ENCODE measurements at regions not wholly inside any gene's neighbourhood (a gene's known extent, or its start where the extent isn't known, plus 50 kb on each side); places are given as distances from the start of the nearest gene placed in this dataset.

DNA sequence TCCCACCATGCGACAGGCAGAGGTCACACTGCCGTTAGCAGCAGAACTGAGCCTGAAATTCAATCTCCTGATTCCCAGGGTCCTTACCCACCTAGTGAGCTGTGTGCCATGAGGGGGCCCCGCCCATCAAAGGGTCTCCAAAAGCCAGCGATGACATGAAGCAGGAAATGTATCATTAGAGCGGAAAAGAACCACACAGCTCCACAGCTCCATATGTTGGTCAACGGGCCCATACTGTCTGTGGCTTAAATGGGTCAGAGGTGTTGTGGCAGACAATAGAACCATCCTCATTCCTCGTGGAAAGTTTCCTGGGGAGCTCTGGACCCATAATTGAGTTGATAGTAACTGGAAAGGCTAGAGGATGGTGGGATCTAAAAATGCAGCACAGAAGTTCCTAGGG, 68.1 kb upstream of the PODXL start:
- no peaks in the 10 kb centered on the region for H3K9me3 ChIP-seq (ENCODE audit: insufficient read depth, low read depth, low read length)
- Mint-ChIP-seq H3K36me3 (ENCODE audit: low read depth, unreplicated experiment) (peaks cover under 1% of the 10 kb centered on the region), H3K4me3 (ENCODE audit: unreplicated experiment) (no peak overlapping the region), H3K27ac (ENCODE audit: unreplicated experiment) (no peak overlapping the region), H3K9me3 (ENCODE audit: unreplicated experiment) (peaks cover 5% of the 10 kb centered on the region), H3K27me3 (ENCODE audit: low read depth, unreplicated experiment) (no peaks in the 10 kb centered on the region), H3K4me1 (ENCODE audit: low read depth, unreplicated experiment) (peaks cover 46% of the 10 kb centered on the region)
- peaks cover 50% of the 10 kb centered on the region for H3K4me1 ChIP-seq (ENCODE audit: insufficient read depth, low read length)
- no peaks in the 10 kb centered on the region for H3K79me2 ChIP-seq (ENCODE audit: insufficient read depth, low read length)
- H2AFZ ChIP-seq (ENCODE audit: low read depth, low read length), result no peak overlapping the region
- H3K36me3 ChIP-seq (ENCODE audit: insufficient read depth, low read length), result no peaks in the 10 kb centered on the region
- FAIRE-seq (no peak), DNase-seq (ENCODE audit: low read depth) (no peak)
- H3K27me3 ChIP-seq (ENCODE audit: insufficient read depth, low read length), result no peaks in the 10 kb centered on the region
- H4K20me1 ChIP-seq (ENCODE audit: insufficient read depth, low read length), result no peaks in the 10 kb centered on the region
- H3K4me2 ChIP-seq (ENCODE audit: low read length), result no peak overlapping the region
- H3K4me3 ChIP-seq (ENCODE audit: insufficient read depth, low read depth, low read length), result no peak overlapping the region
- H3K27ac ChIP-seq (ENCODE audit: low read depth, low read length), result peak overlapping the region; percentile 1
- no peak for TF ChIP-seq EZH2 (IDR thresholded peaks at IDR 0.05; ENCODE audit: insufficient read depth, low read length)
- TF ChIP-seq, protein P1, sequence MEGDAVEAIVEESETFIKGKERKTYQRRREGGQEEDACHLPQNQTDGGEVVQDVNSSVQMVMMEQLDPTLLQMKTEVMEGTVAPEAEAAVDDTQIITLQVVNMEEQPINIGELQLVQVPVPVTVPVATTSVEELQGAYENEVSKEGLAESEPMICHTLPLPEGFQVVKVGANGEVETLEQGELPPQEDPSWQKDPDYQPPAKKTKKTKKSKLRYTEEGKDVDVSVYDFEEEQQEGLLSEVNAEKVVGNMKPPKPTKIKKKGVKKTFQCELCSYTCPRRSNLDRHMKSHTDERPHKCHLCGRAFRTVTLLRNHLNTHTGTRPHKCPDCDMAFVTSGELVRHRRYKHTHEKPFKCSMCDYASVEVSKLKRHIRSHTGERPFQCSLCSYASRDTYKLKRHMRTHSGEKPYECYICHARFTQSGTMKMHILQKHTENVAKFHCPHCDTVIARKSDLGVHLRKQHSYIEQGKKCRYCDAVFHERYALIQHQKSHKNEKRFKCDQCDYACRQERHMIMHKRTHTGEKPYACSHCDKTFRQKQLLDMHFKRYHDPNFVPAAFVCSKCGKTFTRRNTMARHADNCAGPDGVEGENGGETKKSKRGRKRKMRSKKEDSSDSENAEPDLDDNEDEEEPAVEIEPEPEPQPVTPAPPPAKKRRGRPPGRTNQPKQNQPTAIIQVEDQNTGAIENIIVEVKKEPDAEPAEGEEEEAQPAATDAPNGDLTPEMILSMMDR (IDR thresholded peaks at IDR 0.05; ENCODE audit: insufficient read depth, low read depth, low read length), result no peak
- H3K9ac ChIP-seq (ENCODE audit: low read length), result no peak overlapping the region

- Histone ChIP-seq H3K27ac (ENCODE audit: low read depth, low read length) (peak overlapping the region; percentile 47), H3K4me2 (ENCODE audit: low read length) (peak overlapping the region; percentile 40), H3K4me1 (ENCODE audit: insufficient read depth, low read length) (peaks cover 46% of the 10 kb centered on the region), H3K36me3 (ENCODE audit: insufficient read depth, low read length) (no peaks in the 10 kb centered on the region), H2AFZ (ENCODE audit: low read depth, low read length) (no peak overlapping the region), H3K79me2 (ENCODE audit: insufficient read depth, low read length) (no peaks in the 10 kb centered on the region), H3K27me3 (ENCODE audit: insufficient read depth, low read length) (no peaks in the 10 kb centered on the region), H3K4me3 (ENCODE audit: insufficient read depth, low read depth, low read length) (no peak overlapping the region), H3K9me3 (ENCODE audit: insufficient read depth, low read depth, low read length) (no peaks in the 10 kb centered on the region), H3K9ac (ENCODE audit: low read length) (peak overlapping the region; percentile 25), H4K20me1 (ENCODE audit: insufficient read depth, low read length) (no peaks in the 10 kb centered on the region)
- no peak overlapping the region for H3K4me3 Mint-ChIP-seq (ENCODE audit: unreplicated experiment)
- TF ChIP-seq, protein P1 (IDR thresholded peaks at IDR 0.05; ENCODE audit: insufficient read depth, low read depth, low read length), result no peak
- TF ChIP-seq EZH2 (IDR thresholded peaks at IDR 0.05; ENCODE audit: insufficient read depth, low read length), result no peak
- H3K27ac Mint-ChIP-seq (ENCODE audit: unreplicated experiment), result no peak overlapping the region
- peaks cover 49% of the 10 kb centered on the region for H3K4me1 Mint-ChIP-seq (ENCODE audit: low read depth, unreplicated experiment)
- H3K27me3 Mint-ChIP-seq (ENCODE audit: low read depth, unreplicated experiment), result no peaks in the 10 kb centered on the region
- FAIRE-seq, result no peak
- peaks cover 5% of the 10 kb centered on the region for H3K9me3 Mint-ChIP-seq (ENCODE audit: unreplicated experiment)
- no peaks in the 10 kb centered on the region for H3K36me3 Mint-ChIP-seq (ENCODE audit: low read depth, unreplicated experiment)
- peak; percentile 39 for DNase-seq (ENCODE audit: low read depth)
Observed at GRCh38 chr7:131623154-131623553, 66.7 kb upstream of the PODXL start.

DNA sequence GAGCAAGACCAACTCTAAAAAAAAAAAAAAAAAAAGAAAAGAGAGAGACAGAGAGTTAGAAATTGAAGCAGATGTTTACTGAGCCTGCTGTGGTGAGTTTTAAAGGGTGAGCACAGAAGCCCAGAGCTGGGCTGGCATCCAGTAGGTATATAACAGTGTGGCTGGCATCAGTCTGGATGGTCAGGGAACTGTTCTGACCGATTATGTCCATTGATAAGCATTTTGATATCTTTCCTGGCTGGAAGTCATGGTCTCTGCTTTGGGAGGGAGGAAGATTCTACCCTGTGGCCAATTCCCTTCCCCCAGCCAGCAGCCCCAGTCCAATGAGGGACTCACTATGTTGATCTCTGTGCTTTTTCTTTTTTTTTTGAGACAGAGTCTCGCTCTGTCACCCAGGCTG, 65.2 kb upstream of the PODXL start:
- peaks cover 44% of the 10 kb centered on the region for H3K4me1 ChIP-seq (ENCODE audit: insufficient read depth, low read length)
- no peaks in the 10 kb centered on the region for H3K36me3 Mint-ChIP-seq (ENCODE audit: low read depth, unreplicated experiment)
- no peak for TF ChIP-seq EZH2 (IDR thresholded peaks at IDR 0.05; ENCODE audit: insufficient read depth, low read length)
- TF ChIP-seq, protein P1 (IDR thresholded peaks at IDR 0.05; ENCODE audit: insufficient read depth, low read depth, low read length), result no peak
- no peak overlapping the region for H3K4me3 ChIP-seq (ENCODE audit: insufficient read depth, low read depth, low read length)
- H3K36me3 ChIP-seq (ENCODE audit: insufficient read depth, low read length), result no peaks in the 10 kb centered on the region
- no peaks in the 10 kb centered on the region for H3K27me3 ChIP-seq (ENCODE audit: insufficient read depth, low read length)
- peaks cover 3% of the 10 kb centered on the region for H3K27me3 Mint-ChIP-seq (ENCODE audit: low read depth, unreplicated experiment)
- peaks cover 49% of the 10 kb centered on the region for H3K4me1 Mint-ChIP-seq (ENCODE audit: low read depth, unreplicated experiment)
- no peak overlapping the region for H3K4me3 Mint-ChIP-seq (ENCODE audit: unreplicated experiment)
- H3K27ac Mint-ChIP-seq (ENCODE audit: unreplicated experiment), result no peak overlapping the region
- no peak overlapping the region for H3K4me2 ChIP-seq (ENCODE audit: low read length)
- no peak overlapping the region for H3K9ac ChIP-seq (ENCODE audit: low read length)
- no peak overlapping the region for H2AFZ ChIP-seq (ENCODE audit: low read depth, low read length)
- no peak overlapping the region for H3K27ac ChIP-seq (ENCODE audit: low read depth, low read length)
- FAIRE-seq (no peak), DNase-seq (ENCODE audit: low read depth) (no peak)
- H3K9me3 ChIP-seq (ENCODE audit: insufficient read depth, low read depth, low read length), result no peaks in the 10 kb centered on the region
- H4K20me1 ChIP-seq (ENCODE audit: insufficient read depth, low read length), result no peaks in the 10 kb centered on the region
- peaks cover 5% of the 10 kb centered on the region for H3K9me3 Mint-ChIP-seq (ENCODE audit: unreplicated experiment)
- H3K79me2 ChIP-seq (ENCODE audit: insufficient read depth, low read length), result no peaks in the 10 kb centered on the region

All from astrocyte (in vitro differentiated cells and primary cell).